ENCODE measurements at regions not wholly inside any gene's neighbourhood (a gene's known extent, or its start where the extent isn't known, plus 50 kb on each side); places are given as distances from the start of the nearest gene placed in this dataset.

DNA sequence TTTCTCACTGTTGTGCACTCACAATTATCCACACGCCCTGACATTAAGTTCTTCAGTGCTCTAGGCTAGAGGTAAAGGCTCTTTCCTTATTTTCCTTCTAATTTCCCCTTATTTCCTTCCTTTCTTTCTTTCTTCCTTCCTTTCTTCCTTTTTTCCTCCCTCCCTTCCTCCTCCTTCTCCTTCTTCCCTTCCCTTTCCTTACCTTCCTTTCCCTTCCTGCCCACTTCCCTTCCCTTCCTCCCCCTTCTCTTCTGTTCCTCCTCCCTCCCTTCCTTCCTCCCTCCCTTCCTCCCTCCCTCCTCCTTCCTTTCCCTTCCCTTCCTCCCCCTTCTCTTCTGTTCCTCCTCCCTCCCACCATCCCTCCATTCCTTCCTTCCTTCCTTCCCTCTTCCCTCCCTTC, 317.0 kb upstream of the IRX1 start:
- H3K4me3 ChIP-seq (ENCODE audit: low read depth, low read length) = no peak overlapping the region
- in situ Hi-C loops (cut with HindIII; ENCODE audit: low sequenced_read_pairs) = no loop called here
- DNase-seq (ENCODE audit: low read depth) = no peak
- TF ChIP-seq CTCF (IDR thresholded peaks at IDR 0.05; ENCODE audit: low read depth, low read length, missing control alignments) = no peak

DNA sequence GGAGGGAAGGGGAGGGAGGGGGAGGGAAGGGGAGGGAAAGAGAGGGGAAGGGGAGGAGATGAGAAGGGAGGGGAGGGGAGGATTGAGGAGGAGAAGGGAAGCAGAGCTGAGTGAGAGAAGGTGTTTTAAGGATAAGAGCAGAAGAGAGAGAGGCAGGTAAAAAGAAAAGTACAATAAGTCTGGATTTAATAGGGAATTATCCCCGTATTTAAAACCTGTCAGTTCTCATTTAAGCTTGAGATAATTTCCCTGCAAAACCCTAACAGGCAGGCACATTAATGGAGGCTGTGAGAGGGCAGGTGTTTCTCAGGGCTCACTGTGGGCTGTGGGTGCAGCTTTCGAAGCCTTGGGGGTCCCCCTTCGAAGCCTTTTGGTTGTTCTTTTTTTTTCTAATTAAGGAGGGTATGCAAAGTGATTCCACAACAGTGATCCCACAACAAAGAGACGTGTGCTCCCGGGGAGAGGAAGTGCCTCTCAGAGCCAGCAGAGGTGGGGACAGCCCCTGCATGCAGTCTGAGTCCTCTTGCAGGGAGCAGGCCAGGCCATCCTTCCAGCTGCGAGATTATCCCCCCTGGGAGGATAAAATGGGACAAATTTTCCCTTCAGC, 317.9 kb upstream of the IRX1 start:
- DNase-seq (ENCODE audit: low read depth) = no peak
- no peak overlapping the region for H3K4me3 ChIP-seq (ENCODE audit: low read depth, low read length)
- in situ Hi-C loops (cut with HindIII; ENCODE audit: low sequenced_read_pairs) = no loop called here
- no peak for TF ChIP-seq CTCF (IDR thresholded peaks at IDR 0.05; ENCODE audit: low read depth, low read length, missing control alignments)

DNA sequence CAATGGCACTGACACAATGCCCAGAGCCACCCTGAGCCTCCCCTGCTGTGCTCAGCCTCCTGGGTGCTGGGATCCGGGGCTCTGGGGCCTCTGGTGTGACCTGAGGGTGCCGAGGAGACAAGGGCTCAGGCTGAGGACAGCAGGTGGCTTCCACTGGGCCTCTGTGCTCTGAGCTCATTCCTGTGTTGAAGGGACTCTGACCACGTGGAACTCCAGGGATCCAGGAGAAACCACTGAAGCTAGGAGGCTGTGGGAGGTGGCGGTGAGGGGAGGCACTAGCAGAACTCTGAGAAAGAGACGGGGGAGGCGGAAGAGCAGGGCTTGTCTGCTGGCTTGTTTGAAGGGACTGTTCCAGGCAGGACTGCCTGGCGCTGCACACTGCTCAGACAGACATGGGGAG, 318.7 kb upstream of the IRX1 start:
- in situ Hi-C loops (cut with HindIII; ENCODE audit: low sequenced_read_pairs) = no loop called here
- TF ChIP-seq CTCF (IDR thresholded peaks at IDR 0.05; ENCODE audit: low read depth, low read length, missing control alignments) = no peak
- H3K4me3 ChIP-seq (ENCODE audit: low read depth, low read length) = no peak overlapping the region
- DNase-seq (ENCODE audit: low read depth) = no peak

GRCh38 chr5:3269395-3270169, 326.1 kb upstream of the IRX1 start:
- H3K4me3 ChIP-seq (ENCODE audit: low read depth, low read length) = no peak overlapping the region
- in situ Hi-C loops (cut with HindIII; ENCODE audit: low sequenced_read_pairs) = no loop called here
- no peak for TF ChIP-seq CTCF (IDR thresholded peaks at IDR 0.05; ENCODE audit: low read depth, low read length, missing control alignments)
- DNase-seq (ENCODE audit: low read depth) = no peak

GRCh38 chr5:3268760-3269330, 326.8 kb upstream of the IRX1 start:
- in situ Hi-C loops (cut with HindIII; ENCODE audit: low sequenced_read_pairs) = no loop called here
- H3K4me3 ChIP-seq (ENCODE audit: low read depth, low read length) = no peak overlapping the region
- no peak for TF ChIP-seq CTCF (IDR thresholded peaks at IDR 0.05; ENCODE audit: low read depth, low read length, missing control alignments)
- no peak for DNase-seq (ENCODE audit: low read depth)

- no peak for TF ChIP-seq CTCF (IDR thresholded peaks at IDR 0.05; ENCODE audit: low read depth, low read length, missing control alignments)
- DNase-seq (ENCODE audit: low read depth) = no peak
- in situ Hi-C loops (cut with HindIII; ENCODE audit: low sequenced_read_pairs) = no loop called here
- no peak overlapping the region for H3K4me3 ChIP-seq (ENCODE audit: low read depth, low read length)
These were observed 328.8 kb upstream of the IRX1 start for GRCh38 chr5:3266861-3267260.

Data from astrocyte of the cerebellum (primary cell).